Sigmoid colon (tissue), 6 donors: ENCODE measurements at regions not wholly inside any gene's neighbourhood (a gene's known extent, or its start where the extent isn't known, plus 50 kb on each side); places are given as distances from the start of the nearest gene placed in this dataset.

ENCODE experiments used
- DNase-seq: peaks from one replicate; pipeline ENCODE4 v3.0.0-alpha.2; 2019
- H3K27ac ChIP-seq, 4 donors: fragments of 200-600 bp; sonication (generic); one replicate each; pipeline ENCODE4 v1.5.1; 2016 to 2019; ENCODE audit warnings: mild to moderate bottlenecking in 1 of 4
- H3K27me3 ChIP-seq, 3 donors: fragments of 200-600 bp; sonication (generic); one replicate each; pipeline ENCODE4 v1.5.1; 2019; ENCODE audit warnings: mild to moderate bottlenecking in 1 of 3
- H3K36me3 ChIP-seq, 4 donors: fragments of 200-600 bp; sonication (generic); one replicate each; pipeline ENCODE4 v1.5.1; 2016 to 2019
- H3K4me1 ChIP-seq, 4 donors: fragments of 200-600 bp; sonication (generic); one replicate each; pipeline ENCODE4 v1.5.1; 2017 to 2019
- H3K4me3 ChIP-seq, 4 donors: fragments of 200-600 bp; sonication (generic); one replicate each; pipeline ENCODE4 v1.5.1; 2017 to 2019; ENCODE audit warnings: mild to moderate bottlenecking in 2 of 4, moderate library complexity in 1 of 4
- H3K9me3 ChIP-seq, 4 donors: fragments of 200-600 bp in 3 of 4; sonication (generic) in 3 of 4; one replicate each; pipeline versions ENCODE4 v1.5.1 to v1.6.1; 2013 to 2019
- CTCF ChIP-seq, 4 experiments: fragments of 450-650 bp in 3 of 4; fragments of 200-600 bp in 1 of 4; IDR thresholded peaks; one replicate each; pipeline ENCODE4 v1.5.1; 2016 to 2019; ENCODE audit warnings: antibody characterized with exemption in 4 of 4, mild to moderate bottlenecking in 3 of 4, moderate library complexity in 2 of 4
- EP300 ChIP-seq, 4 donors: sonication (generic); formaldehyde crosslinking; IDR thresholded peaks; one replicate each; pipeline ENCODE4 v1.6.1; 2017; ENCODE audit warnings: antibody characterized with exemption in 4 of 4
- POLR2A ChIP-seq, 2 donors: fragments of 450-650 bp; IDR thresholded peaks; one replicate each; pipeline ENCODE4 v1.6.1; 2016; ENCODE audit warnings: antibody characterized with exemption in 2 of 2, mild to moderate bottlenecking in 2 of 2, moderate library complexity in 2 of 2
- POLR2AphosphoS5 ChIP-seq, 4 donors: sonication (generic); formaldehyde crosslinking; IDR thresholded peaks; one replicate each; pipeline ENCODE4 v1.6.1; 2017; ENCODE audit warnings: antibody characterized with exemption in 4 of 4
- WGBS, 2 donors: extraction: QIAGEN DNeasy Blood & Tissue Kit; methylation state at CpG; one replicate each; pipeline ENCODE4 v1.1.7; 2013; 5-methylcytosine and 5-hydroxymethylcytosine counted together
- intact Hi-C: fragments of 100-400 bp; cut with DNase I; formaldehyde crosslinking; loops from one replicate; pipeline ENCODE4 v1.15.1; 2023
- donor health status: healthy with polysubstance abuse.
- donor health status: healthy.

DNA sequence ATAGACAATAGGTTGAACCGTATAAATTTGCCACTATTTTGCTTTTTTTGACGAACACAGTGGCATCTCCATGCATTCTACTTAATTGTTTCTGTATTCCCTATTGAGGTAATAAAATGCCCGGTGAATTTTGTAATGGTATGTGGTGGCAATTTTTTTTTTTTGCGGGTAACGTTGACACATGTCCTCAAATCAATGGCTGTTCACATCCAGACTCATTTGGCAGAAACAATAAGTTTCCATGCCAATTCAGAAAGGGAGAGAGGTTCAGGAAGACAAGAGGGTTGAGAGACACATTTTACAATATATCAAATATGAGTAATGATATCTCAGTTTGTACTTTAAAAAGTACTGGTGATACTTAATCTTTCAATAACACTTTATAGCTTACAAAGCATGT lies 463.9 kb downstream of the WDR72 start:
- intact Hi-C loops: no loop called here
- Histone ChIP-seq H3K27me3 (no peaks in the 10 kb centered on the region), H3K27ac (no peak overlapping the region), H3K36me3 (no peaks in the 10 kb centered on the region), H3K4me1 (no peaks in the 10 kb centered on the region), H3K9me3 (no peaks in the 10 kb centered on the region), H3K4me3 (no peak overlapping the region)
- DNase-seq: no peak
- WGBS, 2 donors: 84 to 85% methylated on average over 5 of the region's 5 CpGs
- TF ChIP-seq POLR2AphosphoS5 (IDR thresholded peaks at IDR 0.05) (no peak), EP300 (IDR thresholded peaks at IDR 0.05) (no peak), POLR2A (IDR thresholded peaks at IDR 0.05) (no peak), CTCF (IDR thresholded peaks at IDR 0.05) (no peak)

DNA sequence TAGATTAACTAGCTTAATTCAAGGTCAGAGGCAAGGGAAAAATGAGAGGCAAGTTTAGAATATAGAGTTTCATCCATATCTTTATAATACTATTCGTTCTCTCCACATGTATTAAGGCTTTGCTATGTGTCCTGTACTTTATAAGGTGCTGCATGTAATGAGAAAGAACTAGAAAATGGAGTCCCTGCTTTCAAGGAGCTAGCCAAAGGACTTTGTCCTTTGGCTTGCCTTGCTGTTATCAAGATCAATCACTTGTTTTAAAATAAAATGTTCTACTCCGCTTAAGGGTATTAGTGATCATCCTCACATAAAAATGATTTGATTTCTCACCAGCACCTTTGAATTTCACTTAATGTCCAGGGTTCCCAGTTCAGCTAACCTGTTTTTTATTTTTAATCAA lies 470.9 kb downstream of the WDR72 start:
- DNase-seq: no peak
- H3K36me3 ChIP-seq: no peaks in the 10 kb centered on the region
- H3K27me3 ChIP-seq: no peaks in the 10 kb centered on the region
- intact Hi-C loops: no loop called here
- no peaks in the 10 kb centered on the region for H3K4me1 ChIP-seq
- no peak for TF ChIP-seq EP300 (IDR thresholded peaks at IDR 0.05)
- TF ChIP-seq POLR2A (IDR thresholded peaks at IDR 0.05): no peak
- no peak for TF ChIP-seq POLR2AphosphoS5 (IDR thresholded peaks at IDR 0.05)
- TF ChIP-seq CTCF (IDR thresholded peaks at IDR 0.05): no peak
- H3K4me3 ChIP-seq: no peak overlapping the region
- no peaks in the 10 kb centered on the region for H3K9me3 ChIP-seq
- 54 to 81% methylated on average over 2 of the region's 2 CpGs for WGBS, 2 donors
- no peak overlapping the region for H3K27ac ChIP-seq

GRCh38 chr15:53274630-53275029 lies 484.5 kb upstream of the ONECUT1 start:
- intact Hi-C loops: no loop called here
- no peaks in the 10 kb centered on the region for H3K9me3 ChIP-seq
- DNase-seq: no peak
- no peaks in the 10 kb centered on the region for H3K27me3 ChIP-seq
- no peak overlapping the region for H3K27ac ChIP-seq
- 65 to 67% methylated on average over 4 of the region's 4 CpGs for whole genome bisulfite sequencing, 2 donors
- H3K4me3 ChIP-seq: no peak overlapping the region
- no peaks in the 10 kb centered on the region for H3K4me1 ChIP-seq
- TF ChIP-seq POLR2A (IDR thresholded peaks at IDR 0.05) (no peak), EP300 (IDR thresholded peaks at IDR 0.05) (no peak), CTCF (IDR thresholded peaks at IDR 0.05) (no peak), POLR2AphosphoS5 (IDR thresholded peaks at IDR 0.05) (no peak)
- no peaks in the 10 kb centered on the region for H3K36me3 ChIP-seq

GRCh38 chr15:53272116-53272515 lies 482.0 kb upstream of the ONECUT1 start:
- no peak for DNase-seq
- Histone ChIP-seq H3K27me3 (no peaks in the 10 kb centered on the region), H3K27ac (no peak overlapping the region), H3K9me3 (no peaks in the 10 kb centered on the region), H3K4me1 (no peaks in the 10 kb centered on the region), H3K36me3 (no peaks in the 10 kb centered on the region), H3K4me3 (no peak overlapping the region)
- intact Hi-C loops: no loop called here
- TF ChIP-seq EP300 (IDR thresholded peaks at IDR 0.05): no peak
- no peak for TF ChIP-seq CTCF (IDR thresholded peaks at IDR 0.05)
- TF ChIP-seq POLR2AphosphoS5 (IDR thresholded peaks at IDR 0.05): no peak
- no peak for TF ChIP-seq POLR2A (IDR thresholded peaks at IDR 0.05)
- 0% methylated on average over 1 of the region's 1 CpG for WGBS, 2 donors

DNA sequence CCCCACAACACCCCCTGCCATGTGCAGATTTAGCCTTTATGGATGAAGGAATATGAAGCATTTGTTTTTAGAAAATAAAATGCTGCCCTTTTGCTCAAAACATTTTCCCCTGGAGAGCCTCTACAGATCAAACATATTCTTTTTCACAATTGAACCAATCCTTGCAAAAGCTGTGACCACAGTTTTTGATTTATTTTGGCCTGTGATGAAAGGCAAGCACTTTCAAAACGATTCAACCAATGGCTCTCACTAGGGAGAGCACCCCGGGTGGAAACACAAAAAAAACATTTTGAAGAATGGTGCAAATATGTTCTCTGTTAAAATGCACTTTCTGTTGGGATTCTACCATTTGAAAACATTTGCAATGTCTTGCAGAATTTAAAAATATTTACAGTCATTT lies 476.0 kb upstream of the ONECUT1 start:
- no peaks in the 10 kb centered on the region for H3K4me1 ChIP-seq
- TF ChIP-seq POLR2A (IDR thresholded peaks at IDR 0.05) (no peak), CTCF (IDR thresholded peaks at IDR 0.05) (no peak), POLR2AphosphoS5 (IDR thresholded peaks at IDR 0.05) (no peak), EP300 (IDR thresholded peaks at IDR 0.05) (no peak)
- 57 to 69% methylated on average over 2 of the region's 2 CpGs for WGBS, 2 donors
- intact Hi-C loops: no loop called here
- no peaks in the 10 kb centered on the region for H3K27me3 ChIP-seq
- H3K9me3 ChIP-seq: no peaks in the 10 kb centered on the region
- H3K4me3 ChIP-seq: no peak overlapping the region
- H3K36me3 ChIP-seq: no peaks in the 10 kb centered on the region
- DNase-seq: no peak
- no peak overlapping the region for H3K27ac ChIP-seq
